GM06990 (cell line): ENCODE measurements at regions not wholly inside any gene's neighbourhood (a gene's known extent, or its start where the extent isn't known, plus 50 kb on each side); places are given as distances from the start of the nearest gene placed in this dataset.

ENCODE experiments used
- DNase-seq: peaks from one replicate; pipeline ENCODE4 v3.0.0-alpha.2; 2011; ENCODE audit not compliant: insufficient read length; ENCODE audit errors: extremely low read depth
- H3K27me3 ChIP-seq: replicated peaks from 2 replicates; pipeline ENCODE4 v1.6.0; 2011; ENCODE audit warnings: low read length; ENCODE audit not compliant: control insufficient read depth, insufficient read depth
- H3K36me3 ChIP-seq: 2 replicates; pipeline ENCODE4 v1.5.1; 2011; ENCODE audit warnings: low read length; ENCODE audit not compliant: control insufficient read depth, insufficient read depth
- H3K4me3 ChIP-seq: replicated peaks from 2 replicates; pipeline ENCODE4 v1.5.1; 2011; ENCODE audit warnings: low read depth, mild to moderate bottlenecking, control low read depth, low read length
- TF ChIP-seq, protein P1 (sequence below): IDR thresholded peaks from 2 replicates; pipeline ENCODE4 v1.5.1; 2011; ENCODE audit warnings: low read length, control low read depth, mild to moderate bottlenecking, inconsistent platforms; ENCODE audit not compliant: insufficient read depth, poor library complexity, severe bottlenecking

DNA sequence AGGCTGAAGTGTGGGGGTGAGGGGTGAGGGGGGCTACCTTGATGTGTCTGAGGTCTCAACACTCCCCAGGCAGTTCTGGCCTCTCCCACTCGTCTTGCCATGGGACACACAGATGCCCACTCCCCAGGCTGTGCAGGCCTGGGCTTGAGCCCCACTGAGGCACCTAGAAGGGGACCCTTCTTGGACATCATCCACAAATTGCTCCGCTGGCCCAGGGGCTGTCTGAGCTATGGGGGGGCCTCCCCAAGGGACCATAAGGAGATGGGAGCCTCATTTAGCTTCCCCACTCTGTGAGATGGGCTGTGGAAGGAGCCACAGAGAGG lies 155.5 kb upstream of the MLN start:
- Histone ChIP-seq H3K4me3 (no peak overlapping the region), H3K36me3 (no peaks in the 10 kb centered on the region), H3K27me3 (peaks cover 2% of the 10 kb centered on the region; the same call in 1 of the 2 replicates)
- TF ChIP-seq, protein P1, sequence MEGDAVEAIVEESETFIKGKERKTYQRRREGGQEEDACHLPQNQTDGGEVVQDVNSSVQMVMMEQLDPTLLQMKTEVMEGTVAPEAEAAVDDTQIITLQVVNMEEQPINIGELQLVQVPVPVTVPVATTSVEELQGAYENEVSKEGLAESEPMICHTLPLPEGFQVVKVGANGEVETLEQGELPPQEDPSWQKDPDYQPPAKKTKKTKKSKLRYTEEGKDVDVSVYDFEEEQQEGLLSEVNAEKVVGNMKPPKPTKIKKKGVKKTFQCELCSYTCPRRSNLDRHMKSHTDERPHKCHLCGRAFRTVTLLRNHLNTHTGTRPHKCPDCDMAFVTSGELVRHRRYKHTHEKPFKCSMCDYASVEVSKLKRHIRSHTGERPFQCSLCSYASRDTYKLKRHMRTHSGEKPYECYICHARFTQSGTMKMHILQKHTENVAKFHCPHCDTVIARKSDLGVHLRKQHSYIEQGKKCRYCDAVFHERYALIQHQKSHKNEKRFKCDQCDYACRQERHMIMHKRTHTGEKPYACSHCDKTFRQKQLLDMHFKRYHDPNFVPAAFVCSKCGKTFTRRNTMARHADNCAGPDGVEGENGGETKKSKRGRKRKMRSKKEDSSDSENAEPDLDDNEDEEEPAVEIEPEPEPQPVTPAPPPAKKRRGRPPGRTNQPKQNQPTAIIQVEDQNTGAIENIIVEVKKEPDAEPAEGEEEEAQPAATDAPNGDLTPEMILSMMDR: no peak
- no peak for DNase-seq

DNA sequence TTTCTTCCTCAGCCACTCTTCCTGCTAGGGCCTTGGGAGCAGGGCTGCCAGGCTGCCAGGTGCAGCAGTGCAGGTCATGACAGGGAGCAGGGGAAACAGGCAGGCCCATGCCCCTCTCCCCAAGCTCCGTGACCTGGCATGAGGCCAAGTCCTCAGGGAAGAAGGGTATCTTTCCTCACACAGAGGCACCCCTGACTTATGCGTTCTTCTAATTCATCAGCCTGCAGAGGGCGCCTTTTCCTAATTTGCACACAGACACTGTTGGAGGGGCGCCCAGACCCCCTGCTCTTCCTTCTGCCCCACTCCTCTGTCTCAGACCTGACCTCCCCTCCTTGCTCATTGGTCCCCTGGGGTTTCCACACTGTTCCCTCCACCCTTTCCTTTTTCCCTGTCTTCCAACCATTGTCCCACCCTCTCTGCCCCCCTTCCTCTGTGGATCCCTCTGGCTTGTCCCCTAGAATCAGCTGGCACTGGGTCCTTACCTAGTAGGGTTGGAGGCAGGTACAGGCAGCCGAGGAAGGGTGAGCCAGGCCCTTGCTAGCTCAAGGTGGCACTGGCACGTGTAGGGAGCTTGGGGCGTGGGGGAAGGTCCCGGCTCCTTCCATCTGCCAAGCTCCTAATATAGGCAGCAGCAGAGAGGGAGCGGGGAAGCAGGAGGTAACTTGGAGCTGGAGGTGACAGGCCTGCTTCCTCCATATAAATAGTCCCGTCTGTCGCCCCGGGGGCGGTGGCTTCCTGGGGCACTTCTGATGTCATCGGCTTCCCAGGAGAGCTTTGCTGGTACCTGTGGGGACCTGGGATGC lies 154.9 kb upstream of the MLN start:
- Histone ChIP-seq H3K4me3 (no peak overlapping the region), H3K36me3 (no peaks in the 10 kb centered on the region), H3K27me3 (peaks cover 2% of the 10 kb centered on the region; the same call in 1 of the 2 replicates)
- DNase-seq: no peak
- TF ChIP-seq, protein P1: peak; percentile 34

DNA sequence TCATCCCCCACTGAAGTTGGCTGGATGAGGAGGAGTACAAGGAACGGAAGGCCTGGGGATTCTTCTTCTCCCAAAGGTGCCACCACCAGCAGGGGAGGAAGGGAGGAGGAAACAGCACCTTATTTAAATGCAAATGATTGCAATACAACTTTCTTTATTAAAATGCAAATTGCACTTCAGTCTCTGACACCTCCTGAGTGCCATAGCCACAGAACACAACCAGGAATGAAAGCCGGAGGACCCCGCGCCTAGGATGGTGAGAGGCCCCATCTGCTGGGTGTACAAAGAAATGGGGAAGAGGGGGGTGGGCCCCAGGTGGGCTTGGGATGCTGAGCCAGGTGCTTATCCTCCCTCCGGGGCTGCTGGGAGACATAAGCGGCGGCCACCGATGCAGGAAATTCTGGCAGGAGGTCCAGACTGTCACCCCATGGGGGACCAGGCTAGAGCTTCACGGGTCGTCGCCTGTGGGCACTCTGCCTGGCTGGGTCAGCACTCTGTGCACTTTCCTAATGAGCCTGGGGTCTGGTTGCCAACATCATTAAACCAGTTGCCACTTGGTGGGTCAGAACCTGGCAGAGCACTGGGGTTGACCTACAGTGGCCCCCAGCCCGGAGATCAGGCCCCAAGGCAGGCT lies 154.2 kb upstream of the MLN start:
- no peak for DNase-seq
- no peak overlapping the region for H3K4me3 ChIP-seq
- no peaks in the 10 kb centered on the region for H3K36me3 ChIP-seq
- peaks cover 2% of the 10 kb centered on the region; the same call in 1 of the 2 replicates for H3K27me3 ChIP-seq
- TF ChIP-seq, protein P1: no peak

DNA sequence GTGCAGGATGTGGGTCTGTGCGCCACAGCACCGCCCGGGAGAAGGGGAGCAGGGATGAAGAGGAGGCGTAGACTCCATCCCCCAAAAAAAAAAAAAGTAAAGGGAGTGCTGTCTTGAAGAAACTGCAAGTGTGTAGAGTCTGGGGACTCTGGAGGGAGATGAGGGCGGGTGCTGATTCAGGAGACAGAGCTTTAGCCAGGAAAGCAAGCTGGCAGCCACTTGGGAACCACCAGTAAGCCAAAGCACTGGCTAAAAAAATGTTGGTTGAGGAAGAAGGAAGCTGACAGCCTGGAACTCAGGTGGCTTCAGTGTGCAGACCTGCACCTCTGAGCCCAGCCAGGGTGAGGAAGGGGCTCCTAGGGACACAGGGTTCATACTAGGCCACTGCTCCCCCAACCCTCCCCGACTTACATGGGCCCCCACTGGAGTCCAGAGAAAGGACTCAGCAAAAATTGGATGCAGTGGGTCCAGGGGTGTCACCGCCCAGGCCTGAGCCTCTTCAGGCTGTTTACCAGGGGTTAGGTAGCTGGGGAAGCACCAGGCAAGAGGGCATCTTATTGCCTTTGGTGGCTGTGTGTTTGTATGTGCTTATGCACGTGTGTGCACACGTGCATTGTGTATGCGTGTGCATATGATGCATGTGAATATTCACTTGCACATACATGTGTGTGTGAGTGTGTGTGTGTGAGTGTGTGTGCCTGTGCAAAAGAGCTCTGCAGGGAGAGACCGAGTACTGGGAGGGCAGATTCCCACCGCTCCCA lies 153.5 kb upstream of the MLN start:
- H3K36me3 ChIP-seq: no peaks in the 10 kb centered on the region
- no peak overlapping the region for H3K4me3 ChIP-seq

DNA sequence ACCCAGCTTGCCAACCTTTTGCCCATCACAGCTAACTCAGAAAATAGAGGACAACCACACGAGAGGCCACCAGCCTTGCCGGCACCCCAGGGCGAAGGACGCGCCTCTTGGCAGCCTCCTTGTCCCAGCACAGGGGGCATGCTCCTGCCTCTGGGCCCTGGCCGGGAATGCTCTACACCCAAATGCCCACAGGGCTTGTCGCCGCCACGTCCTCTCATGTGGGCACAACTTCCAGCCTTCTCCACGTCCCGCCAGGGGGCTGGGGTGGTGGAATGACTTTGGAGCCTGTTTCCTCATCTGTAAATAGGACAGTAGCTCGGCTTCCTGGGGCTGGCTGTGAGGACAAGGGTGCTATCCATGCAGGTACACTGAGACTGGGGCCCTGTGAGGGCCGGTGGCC lies 152.4 kb upstream of the MLN start:
- TF ChIP-seq, protein P1: no peak
- Histone ChIP-seq H3K36me3 (no peaks in the 10 kb centered on the region), H3K4me3 (no peak overlapping the region), H3K27me3 (peaks cover 2% of the 10 kb centered on the region; the same call in 1 of the 2 replicates)
- no peak for DNase-seq

More for the DNA sequence above, 153.5 kb upstream of the MLN start:
- no peak for DNase-seq
- H3K27me3 ChIP-seq: peaks cover 2% of the 10 kb centered on the region; the same call in 1 of the 2 replicates
- TF ChIP-seq, protein P1: no peak
